SK-N-SH treated with all-trans-retinoic acid at 6 μM for 48 hours (cell line): ENCODE measurements at regions not wholly inside any gene's neighbourhood (a gene's known extent, or its start where the extent isn't known, plus 50 kb on each side); places are given as distances from the start of the nearest gene placed in this dataset.
A peak's percentile ranks its signal among the peaks of the same experiment; 100 is the strongest.

Source experiments
- ATAC-seq: fragments of 200-7000 bp; cut with Tn5 transposase; 3 replicates; pipeline ENCODE4 v1.9.1; 2020; ENCODE audit warnings: mild to moderate bottlenecking, moderate library complexity
- ARNTL ChIP-seq: fragments of 450-650 bp; formaldehyde crosslinking; IDR thresholded peaks from 2 replicates; pipeline ENCODE4 v1.5.0; 2020; ENCODE audit warnings: low read depth, mild to moderate bottlenecking, moderate library complexity, borderline replicate concordance
- BACH2 ChIP-seq: fragments of 250-450 bp; sonication (Bioruptor Pico); IDR thresholded peaks from 2 replicates; pipeline ENCODE4 v1.9.0; 2021; ENCODE audit warnings: mild to moderate bottlenecking, borderline replicate concordance
- CREB5 ChIP-seq: fragments of 250-450 bp; sonication (Bioruptor Pico); IDR thresholded peaks from 2 replicates; pipeline ENCODE4 v1.5.1; 2020; ENCODE audit warnings: low read depth, mild to moderate bottlenecking, moderate library complexity
- CSDC2 ChIP-seq: fragments of 250-450 bp; sonication (Bioruptor Pico); IDR thresholded peaks from 2 replicates; pipeline ENCODE4 v1.5.0; 2020; ENCODE audit warnings: mild to moderate bottlenecking, moderate library complexity
- ESRRG ChIP-seq: fragments of 250-450 bp; sonication (Bioruptor Pico); IDR thresholded peaks from 2 replicates; pipeline ENCODE4 v1.6.1; 2021; ENCODE audit warnings: mild to moderate bottlenecking
- GLIS3 ChIP-seq: fragments of 250-450 bp; sonication (Bioruptor Pico); IDR thresholded peaks from 2 replicates; pipeline ENCODE4 v1.5.0; 2020; ENCODE audit warnings: mild to moderate bottlenecking, moderate library complexity
- ISL1 ChIP-seq: fragments of 250-450 bp; sonication (Bioruptor Pico); IDR thresholded peaks from 2 replicates; pipeline ENCODE4 v2.1.2; 2022; ENCODE audit warnings: mild to moderate bottlenecking, moderate library complexity
- OSR1 ChIP-seq: fragments of 250-450 bp; sonication (Bioruptor Pico); IDR thresholded peaks from 2 replicates; pipeline ENCODE4 v1.8.0; 2022; ENCODE audit warnings: moderate library complexity, mild to moderate bottlenecking, inconsistent platforms
- POU6F1 ChIP-seq: fragments of 250-450 bp; sonication (Bioruptor Pico); IDR thresholded peaks from 2 replicates; pipeline ENCODE4 v1.8.0; 2021; ENCODE audit warnings: low read depth, mild to moderate bottlenecking, moderate library complexity, borderline replicate concordance
- PPARA ChIP-seq: fragments of 250-450 bp; sonication (Bioruptor Pico); IDR thresholded peaks from 2 replicates; pipeline ENCODE4 v1.5.0; 2020; ENCODE audit warnings: mild to moderate bottlenecking, borderline replicate concordance
- RARB ChIP-seq: fragments of 250-450 bp; sonication (Bioruptor Pico); IDR thresholded peaks from 2 replicates; pipeline ENCODE4 v1.8.0; 2021; ENCODE audit warnings: mild to moderate bottlenecking, moderate library complexity
- SNAI2 ChIP-seq: fragments of 250-450 bp; sonication (Bioruptor Pico); IDR thresholded peaks from 2 replicates; pipeline ENCODE4 v1.5.0; 2020; ENCODE audit warnings: mild to moderate bottlenecking, moderate library complexity
- TCF4 ChIP-seq: fragments of 250-450 bp; sonication (Bioruptor Pico); IDR thresholded peaks from 2 replicates; pipeline ENCODE4 v1.8.0; 2021; ENCODE audit warnings: mild to moderate bottlenecking, moderate library complexity, borderline replicate concordance
- TSHZ2 ChIP-seq: fragments of 250-450 bp; sonication (Bioruptor Pico); IDR thresholded peaks from 2 replicates; pipeline ENCODE4 v1.5.0; 2020; ENCODE audit warnings: mild to moderate bottlenecking, moderate library complexity
- ZC3H10 ChIP-seq: fragments of 250-450 bp; sonication (Bioruptor Pico); IDR thresholded peaks from 2 replicates; pipeline ENCODE4 v1.5.1; 2021; ENCODE audit warnings: mild to moderate bottlenecking, moderate library complexity
- ZFP3 ChIP-seq: fragments of 250-450 bp; sonication (Bioruptor Pico); IDR thresholded peaks from 2 replicates; pipeline ENCODE4 v1.5.0; 2020; ENCODE audit warnings: mild to moderate bottlenecking, moderate library complexity
- ZFP30 ChIP-seq: fragments of 450-650 bp; formaldehyde crosslinking; IDR thresholded peaks from 2 replicates; pipeline ENCODE4 v1.5.0; 2022; ENCODE audit warnings: mild to moderate bottlenecking, moderate library complexity
- ZNF565 ChIP-seq: fragments of 450-650 bp; formaldehyde crosslinking; conservative IDR thresholded peaks from 2 replicates; pipeline ENCODE4 v1.5.0; 2020; ENCODE audit warnings: low read depth, mild to moderate bottlenecking, moderate library complexity
- ZNF70 ChIP-seq: fragments of 450-650 bp; formaldehyde crosslinking; IDR thresholded peaks from 2 replicates; pipeline ENCODE4 v1.5.0; 2020; ENCODE audit warnings: mild to moderate bottlenecking, moderate library complexity
- ZNF8 ChIP-seq: fragments of 450-650 bp; formaldehyde crosslinking; IDR thresholded peaks from 2 replicates; pipeline ENCODE4 v1.5.0; 2020; ENCODE audit warnings: mild to moderate bottlenecking, moderate library complexity
- TF ChIP-seq, protein P1 (sequence below): fragments of 250-450 bp; sonication (Bioruptor Pico); IDR thresholded peaks from 2 replicates; pipeline ENCODE4 v1.8.0; 2020; ENCODE audit warnings: mild to moderate bottlenecking, moderate library complexity, borderline replicate concordance

DNA sequence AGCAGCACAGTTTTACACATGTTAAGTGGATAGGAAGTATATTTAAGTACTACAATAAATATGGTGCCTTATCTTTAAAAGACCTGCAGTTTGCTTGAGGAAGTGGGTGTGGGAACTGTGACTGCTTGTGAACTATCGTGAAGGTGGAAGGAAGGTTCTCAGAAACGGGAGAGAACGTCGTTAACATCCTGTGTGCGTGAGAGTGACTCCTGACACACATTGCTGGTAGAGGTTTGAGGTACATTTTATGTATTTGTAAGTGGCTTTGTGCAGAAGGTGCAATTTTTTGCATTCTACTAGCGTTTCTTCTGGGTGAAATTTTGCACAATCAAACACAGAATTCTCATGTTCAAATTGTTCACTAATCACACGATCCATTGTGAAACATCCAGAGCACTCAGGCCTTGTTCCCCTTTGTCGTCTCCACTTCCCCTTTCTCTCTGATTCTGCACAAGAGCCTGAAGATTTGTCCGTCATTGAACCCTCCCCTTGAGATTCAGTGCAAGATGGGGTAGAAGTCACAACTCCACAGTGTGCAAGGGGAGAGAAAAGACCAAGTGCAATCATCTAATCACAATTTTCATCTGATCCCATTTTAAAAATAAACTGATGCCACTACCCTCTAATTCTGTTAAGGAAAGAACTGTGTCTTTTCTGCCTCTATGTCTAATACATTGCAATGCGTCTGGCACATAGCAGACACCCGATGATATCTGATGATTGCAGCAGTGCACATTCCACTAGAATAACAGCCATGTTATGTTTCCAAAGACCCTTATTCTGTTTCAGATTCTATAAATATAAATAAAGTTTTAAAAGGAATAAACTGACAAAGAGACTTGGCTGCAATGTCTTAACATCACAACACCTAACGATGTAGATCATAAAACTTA is 279.9 kb downstream of the NEBL start:
- ATAC-seq = no peak
- TF ChIP-seq ISL1 (CRISPR knock-in tag) (no peak), TCF4 (CRISPR knock-in tag) (peak; percentile 25; the same call in 1 of the 2 replicates), ZFP30 (CRISPR knock-in tag) (no peak), ESRRG (CRISPR knock-in tag) (no peak), CSDC2 (CRISPR knock-in tag) (no peak)

DNA sequence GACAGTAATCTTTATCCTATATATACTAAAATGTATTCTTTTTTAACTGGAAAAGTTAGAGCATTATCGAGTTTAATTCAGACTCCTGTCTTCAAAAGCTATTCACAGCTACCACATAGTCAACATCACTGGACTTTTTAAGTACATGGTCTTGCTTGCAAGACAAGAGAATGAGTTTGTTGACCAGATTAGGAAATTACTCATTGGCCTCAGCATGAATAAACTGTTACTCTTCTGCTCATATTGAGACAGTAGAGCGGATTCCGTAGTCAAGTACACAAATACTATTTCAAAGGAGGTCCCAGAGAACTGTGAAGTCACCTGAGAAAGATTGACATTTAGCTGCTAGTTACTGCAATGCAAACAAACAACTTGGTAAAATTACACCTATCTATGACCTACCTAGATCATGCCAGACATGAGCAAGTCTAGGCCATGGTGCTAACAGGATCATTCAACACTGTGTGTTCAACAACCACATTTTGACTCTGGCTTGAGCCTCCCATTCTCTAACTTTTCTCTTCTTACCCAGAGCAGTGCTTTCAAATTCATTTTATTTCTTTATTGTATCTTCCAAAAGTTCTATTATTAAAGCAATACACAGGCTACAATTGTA is 280.9 kb downstream of the NEBL start:
- ATAC-seq = no peak

GRCh38 chr10:20615395-20615794 is 281.7 kb downstream of the NEBL start:
- TF ChIP-seq ISL1 (CRISPR knock-in tag) (no peak), TCF4 (CRISPR knock-in tag) (no peak), ZFP3 (CRISPR knock-in tag) (no peak), GLIS3 (CRISPR knock-in tag) (no peak), PPARA (CRISPR knock-in tag) (no peak), BACH2 (CRISPR knock-in tag) (no peak), ZNF8 (CRISPR knock-in tag) (no peak)
- TF ChIP-seq, all 23 proteins: peak for 0
- ATAC-seq = no peak

More for the DNA sequence above, 280.9 kb downstream of the NEBL start:
- no peak for TF ChIP-seq ZNF565
- no peak for TF ChIP-seq ZFP30 (CRISPR knock-in tag)
- TF ChIP-seq ZNF70 = no peak
- TF ChIP-seq SNAI2 (CRISPR knock-in tag) = no peak
- no peak for TF ChIP-seq PPARA (CRISPR knock-in tag)
- TF ChIP-seq ZC3H10 (CRISPR knock-in tag) = no peak
- TF ChIP-seq OSR1 (CRISPR knock-in tag) = no peak
- TF ChIP-seq TSHZ2 = no peak
- TF ChIP-seq POU6F1 = no peak
- no peak for TF ChIP-seq ARNTL (CRISPR knock-in tag)
- TF ChIP-seq RARB = no peak
- no peak for TF ChIP-seq CREB5 (CRISPR knock-in tag)
- no peak for TF ChIP-seq GLIS3 (CRISPR knock-in tag)
- TF ChIP-seq, protein P1, sequence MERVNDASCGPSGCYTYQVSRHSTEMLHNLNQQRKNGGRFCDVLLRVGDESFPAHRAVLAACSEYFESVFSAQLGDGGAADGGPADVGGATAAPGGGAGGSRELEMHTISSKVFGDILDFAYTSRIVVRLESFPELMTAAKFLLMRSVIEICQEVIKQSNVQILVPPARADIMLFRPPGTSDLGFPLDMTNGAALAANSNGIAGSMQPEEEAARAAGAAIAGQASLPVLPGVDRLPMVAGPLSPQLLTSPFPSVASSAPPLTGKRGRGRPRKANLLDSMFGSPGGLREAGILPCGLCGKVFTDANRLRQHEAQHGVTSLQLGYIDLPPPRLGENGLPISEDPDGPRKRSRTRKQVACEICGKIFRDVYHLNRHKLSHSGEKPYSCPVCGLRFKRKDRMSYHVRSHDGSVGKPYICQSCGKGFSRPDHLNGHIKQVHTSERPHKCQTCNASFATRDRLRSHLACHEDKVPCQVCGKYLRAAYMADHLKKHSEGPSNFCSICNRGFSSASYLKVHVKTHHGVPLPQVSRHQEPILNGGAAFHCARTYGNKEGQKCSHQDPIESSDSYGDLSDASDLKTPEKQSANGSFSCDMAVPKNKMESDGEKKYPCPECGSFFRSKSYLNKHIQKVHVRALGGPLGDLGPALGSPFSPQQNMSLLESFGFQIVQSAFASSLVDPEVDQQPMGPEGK (CRISPR knock-in tag) = no peak
- no peak for TF ChIP-seq ZNF8 (CRISPR knock-in tag)
